SHP77 (cell line): ENCODE measurements at regions not wholly inside any gene's neighbourhood (a gene's known extent, or its start where the extent isn't known, plus 50 kb on each side); places are given as distances from the start of the nearest gene placed in this dataset.
"Not testable (repeated sequence)": the region's sequence is repeated elsewhere in the genome, so short reads cannot be mapped to it uniquely, and the experiment has no call there.

ENCODE experiments used
- DNase-seq, 2 experiments: peaks; one replicate each; lab custom pipeline; 2025; lab: John Stamatoyannopoulos, UW

DNA sequence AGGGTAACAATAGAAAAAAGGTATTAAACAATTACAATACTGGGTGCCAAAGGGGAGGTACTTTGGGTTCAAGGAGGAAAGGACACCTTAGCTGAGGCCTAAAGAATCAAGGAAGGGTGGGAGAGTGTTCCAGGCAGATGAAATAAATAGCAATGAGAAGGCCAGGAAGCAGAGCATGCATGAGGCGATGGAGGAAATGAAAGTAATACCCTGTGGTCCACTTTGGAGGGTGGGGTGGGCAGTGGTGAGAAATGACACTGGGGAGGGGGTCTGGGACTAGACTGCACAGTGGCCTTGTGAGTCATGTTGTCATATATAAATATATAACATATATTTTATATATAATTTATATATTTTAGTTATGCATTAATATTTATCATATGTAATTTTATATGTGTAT, 55.9 kb downstream of the BHLHE40 start:
- DNase-seq, result no peak

DNA sequence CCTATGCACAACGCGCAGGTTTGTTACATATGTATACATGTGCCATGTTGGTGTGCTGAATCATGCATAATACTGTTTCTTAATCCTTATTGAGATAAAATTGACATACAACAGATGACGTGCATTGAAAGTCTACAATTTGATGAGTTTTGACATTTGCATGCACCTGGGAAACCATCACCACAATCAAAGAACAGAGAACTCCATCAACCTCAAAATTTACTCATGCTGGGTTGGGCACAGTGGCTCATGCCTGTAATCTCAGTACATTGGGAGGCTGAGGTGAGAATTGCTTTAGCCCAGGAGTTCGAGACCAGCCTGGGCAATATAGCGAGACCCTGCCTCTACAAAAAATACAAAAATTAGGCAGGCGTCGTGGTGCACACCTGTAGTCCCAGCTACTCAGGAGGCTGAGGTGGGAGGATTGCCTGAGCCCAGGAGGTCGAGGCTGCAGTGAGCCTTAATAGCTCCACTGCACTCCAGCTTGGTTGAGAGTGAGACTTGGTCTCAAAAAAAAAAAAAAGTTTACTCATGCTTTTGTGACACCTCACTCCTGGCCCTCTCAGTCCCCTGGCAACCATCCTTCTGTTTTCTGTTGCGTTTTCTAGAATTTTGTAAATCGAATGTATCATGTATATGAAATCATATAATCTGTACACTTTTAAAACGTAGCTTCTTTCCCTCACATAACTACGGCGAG, 56.6 kb downstream of the BHLHE40 start:
- no peak for DNase-seq

DNA sequence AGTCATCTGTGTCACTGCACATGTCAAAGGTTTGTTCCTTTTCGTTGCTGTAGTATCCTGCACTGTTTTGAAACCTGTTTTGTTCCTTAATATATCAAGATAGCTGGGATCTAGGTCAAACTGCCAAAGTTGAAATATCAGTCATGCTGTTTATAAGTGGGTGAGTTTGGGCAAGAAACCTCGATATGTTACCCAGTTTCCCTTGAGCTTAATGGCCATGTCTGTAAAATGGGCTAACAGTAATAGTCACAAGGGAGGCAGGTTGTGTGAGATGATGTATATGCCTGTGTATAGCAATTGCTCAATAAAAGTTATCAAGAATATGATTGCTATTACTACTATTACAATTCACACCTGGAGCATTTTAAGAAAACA, 57.1 kb downstream of the BHLHE40 start:
- no peak for DNase-seq

DNA sequence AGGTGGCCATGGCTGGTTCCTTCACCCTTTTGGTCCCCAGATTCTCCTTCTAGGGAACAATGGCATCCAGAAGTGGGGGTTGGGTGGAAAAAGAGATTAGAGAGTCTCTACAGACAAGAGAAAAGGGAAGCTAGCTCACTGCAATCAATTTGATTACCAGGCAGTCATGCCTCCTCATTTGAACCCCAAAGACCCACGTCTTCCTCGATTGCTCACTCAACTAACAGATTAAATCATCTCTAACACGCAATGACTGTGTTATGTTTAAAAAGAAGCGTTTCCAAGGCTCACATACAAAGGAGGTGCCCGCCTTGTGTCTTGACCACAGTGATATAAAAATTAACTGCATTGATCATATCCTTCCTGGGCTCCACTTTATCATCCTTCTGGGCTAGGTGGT, 57.6 kb downstream of the BHLHE40 start:
- no peak for DNase-seq

DNA sequence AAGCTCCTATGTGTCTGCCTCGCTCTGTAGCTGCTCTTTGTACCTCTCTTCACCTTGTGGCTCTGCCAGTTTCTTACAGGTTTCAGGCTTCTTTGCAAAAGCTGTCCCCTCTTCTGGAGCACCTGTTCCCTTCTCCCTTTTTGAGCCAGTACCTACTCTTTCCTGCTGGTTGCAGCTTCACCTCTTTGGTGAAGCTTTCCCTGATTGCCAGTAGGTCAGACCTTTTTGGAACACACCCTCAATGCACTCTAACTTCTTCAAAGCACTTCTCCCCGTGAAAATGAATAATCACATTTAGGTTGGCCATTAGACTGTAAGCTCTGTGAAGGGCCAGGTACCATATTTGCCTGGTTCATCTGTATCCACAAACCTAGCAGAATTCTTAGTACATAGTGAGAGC, 60.3 kb downstream of the BHLHE40 start:
- DNase-seq, result no peak

DNA sequence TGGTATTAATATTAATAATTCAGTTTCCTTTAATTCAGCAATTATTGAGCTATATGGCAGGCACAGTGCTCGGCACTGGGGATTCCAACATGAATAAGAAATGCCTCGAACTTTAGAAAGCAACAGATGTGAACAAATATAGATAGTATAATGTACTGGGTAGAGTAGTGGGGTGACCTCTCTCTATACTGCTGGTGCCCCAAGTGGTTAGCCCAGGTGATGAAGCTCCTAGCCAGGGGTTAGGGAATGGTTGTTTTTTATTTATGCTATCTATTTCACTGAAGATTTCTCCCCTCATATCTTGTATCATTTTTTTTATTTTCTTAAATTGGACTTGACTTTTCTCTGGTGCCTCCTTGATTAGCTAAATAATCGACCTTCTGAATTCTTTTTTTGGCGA, 62.1 kb downstream of the BHLHE40 start:
- no peak for DNase-seq

DNA sequence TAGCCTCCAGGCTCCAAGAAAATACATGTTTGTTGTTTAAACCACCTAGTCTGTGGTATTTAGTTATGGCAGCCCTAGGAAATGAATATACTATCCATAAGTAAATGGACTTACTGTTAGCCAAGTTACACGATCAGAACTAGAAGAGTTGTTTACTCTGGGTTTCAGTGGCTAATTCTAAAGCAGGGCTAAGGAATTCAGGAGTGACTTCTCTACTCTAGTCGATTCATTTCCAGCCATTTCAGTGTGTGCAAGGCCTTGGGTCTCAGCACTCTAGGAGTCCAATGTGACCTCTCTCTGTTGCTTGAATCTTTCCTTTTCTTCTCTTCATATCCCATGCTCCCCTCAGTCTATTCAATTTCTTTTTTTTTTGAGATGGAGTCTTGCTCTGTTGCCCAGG, 66.7 kb downstream of the BHLHE40 start:
- DNase-seq, result no peak

DNA sequence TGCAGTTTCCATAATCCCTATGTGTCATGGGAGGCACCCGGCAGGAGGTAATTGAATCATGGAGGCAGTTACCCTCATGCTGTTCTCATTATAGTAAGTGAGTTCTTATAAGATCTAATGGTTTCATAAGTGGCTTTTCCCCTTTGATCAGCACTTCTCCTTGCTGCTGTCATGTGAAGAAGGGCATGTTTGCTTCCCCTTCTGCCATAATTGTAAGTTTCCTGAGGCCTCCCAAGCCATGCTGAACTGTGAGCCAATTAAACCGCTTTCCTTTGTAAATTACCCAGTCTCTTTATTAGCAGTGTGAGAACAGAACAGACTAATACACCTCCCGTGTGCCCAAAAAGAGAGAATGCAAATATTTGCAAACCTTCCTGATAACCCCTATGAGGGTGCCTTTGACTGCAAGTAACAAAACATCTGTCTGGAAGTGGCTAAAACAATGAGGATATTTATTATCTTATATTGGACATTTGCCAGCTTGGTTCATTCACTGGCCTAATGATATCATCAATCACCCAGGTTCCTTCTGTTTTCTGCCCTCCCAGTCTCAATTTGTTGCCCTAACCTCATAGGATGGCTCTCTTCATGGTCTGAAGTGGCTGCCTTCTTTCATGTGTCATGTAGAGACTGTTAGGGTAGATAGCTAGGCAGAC, 68.7 kb downstream of the BHLHE40 start:
- DNase-seq, result peak in 1 of 2 experiments; percentile 0

DNA sequence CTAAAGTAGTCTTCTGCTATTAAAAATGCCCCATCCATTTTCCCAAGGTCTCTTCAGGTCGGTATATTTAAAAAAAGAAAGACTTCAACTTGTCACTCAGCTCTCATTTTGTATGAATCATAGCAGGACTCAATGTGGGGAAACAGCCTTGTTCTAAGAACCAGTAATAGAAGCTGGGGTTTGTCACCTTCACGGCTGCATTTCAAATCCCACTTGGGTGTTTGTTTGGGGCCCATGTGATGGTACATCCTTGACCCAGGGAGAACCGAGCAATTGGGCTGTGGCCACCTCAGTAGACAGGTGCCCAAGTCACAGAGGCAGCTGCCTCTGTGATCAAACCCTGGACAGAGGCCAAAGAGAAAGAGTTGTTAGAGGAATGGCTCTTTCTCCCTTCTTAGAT, 70.3 kb upstream of the ARL8B start:
- DNase-seq, result peak; percentile 4 to 8

DNA sequence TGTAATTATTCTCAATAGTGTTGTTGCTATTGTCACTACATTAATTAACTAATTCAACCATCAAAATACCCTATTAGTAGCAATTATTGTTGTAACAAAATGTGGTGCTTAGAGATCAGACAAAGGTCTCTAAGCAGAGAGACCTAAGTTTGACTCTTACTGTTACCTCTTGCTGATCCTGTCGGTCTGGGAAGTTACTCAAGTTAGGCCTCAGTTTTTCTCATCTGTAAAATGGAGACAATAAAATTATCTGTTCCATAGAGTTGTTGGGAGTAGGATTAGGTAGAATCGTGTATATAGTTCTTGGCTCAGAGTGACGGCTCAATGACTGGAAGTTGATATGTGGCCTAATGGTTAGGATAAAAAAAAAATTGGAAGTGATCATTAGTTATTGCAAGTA, 69.8 kb upstream of the ARL8B start:
- DNase-seq, result no peak

DNA sequence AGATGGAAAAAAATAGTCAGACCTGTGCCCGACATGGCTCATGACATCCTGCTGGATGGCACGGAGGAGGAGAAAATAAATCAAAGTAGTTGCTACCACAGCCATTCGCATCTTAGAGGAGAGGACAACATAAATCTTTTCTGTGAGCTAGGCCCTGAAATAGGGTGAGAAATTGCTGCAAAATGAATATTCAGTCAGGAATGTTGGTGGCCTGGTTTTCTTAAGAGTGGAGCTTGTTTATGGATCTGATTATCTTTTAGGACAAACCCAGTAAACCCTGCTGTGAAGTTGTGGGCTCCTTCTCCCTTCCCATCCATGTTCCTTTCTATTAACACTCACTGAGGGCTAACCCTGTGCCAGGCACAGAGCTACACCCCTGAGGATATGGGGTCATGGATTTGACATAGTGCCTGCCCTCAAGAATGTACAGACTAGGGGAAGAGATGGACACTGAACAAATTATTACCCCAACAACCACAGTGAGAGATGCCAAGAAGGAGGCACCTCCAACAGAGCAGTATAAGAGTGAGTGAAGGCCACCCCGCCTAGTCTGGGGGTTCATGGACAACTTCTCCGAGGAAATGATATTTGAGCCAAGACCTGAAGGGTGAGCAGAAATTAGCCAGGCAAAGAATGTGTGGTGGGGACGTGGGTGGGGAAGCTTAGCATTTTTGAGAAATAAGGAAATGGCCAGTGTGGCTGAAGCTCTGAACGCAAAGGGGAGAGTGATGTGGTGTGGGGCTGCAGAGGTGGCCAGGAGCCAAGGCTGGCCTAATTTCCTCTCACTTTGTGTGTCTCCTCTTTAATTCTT, 68.9 kb upstream of the ARL8B start:
- DNase-seq, result no peak

DNA sequence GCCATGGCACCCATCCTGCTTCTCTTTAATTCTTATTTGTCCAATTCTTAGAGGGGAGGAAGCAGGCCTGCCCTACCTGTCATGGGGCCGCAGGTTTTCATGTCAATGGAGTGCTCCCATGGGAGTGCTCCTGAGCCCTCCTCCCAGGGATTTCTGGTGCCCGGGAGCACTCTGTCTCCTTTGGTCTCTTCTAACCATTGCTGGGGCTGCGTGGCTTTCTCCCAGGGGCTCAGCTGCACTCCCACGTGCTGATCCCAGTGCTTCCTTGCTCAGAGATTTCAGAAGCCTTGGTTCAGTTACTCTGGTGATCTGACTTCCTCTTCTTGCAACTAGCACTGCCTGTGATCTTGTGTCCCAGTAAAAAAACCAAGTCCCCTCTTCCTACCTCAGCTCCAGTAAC, 68.0 kb upstream of the ARL8B start:
- DNase-seq, result no peak

DNA sequence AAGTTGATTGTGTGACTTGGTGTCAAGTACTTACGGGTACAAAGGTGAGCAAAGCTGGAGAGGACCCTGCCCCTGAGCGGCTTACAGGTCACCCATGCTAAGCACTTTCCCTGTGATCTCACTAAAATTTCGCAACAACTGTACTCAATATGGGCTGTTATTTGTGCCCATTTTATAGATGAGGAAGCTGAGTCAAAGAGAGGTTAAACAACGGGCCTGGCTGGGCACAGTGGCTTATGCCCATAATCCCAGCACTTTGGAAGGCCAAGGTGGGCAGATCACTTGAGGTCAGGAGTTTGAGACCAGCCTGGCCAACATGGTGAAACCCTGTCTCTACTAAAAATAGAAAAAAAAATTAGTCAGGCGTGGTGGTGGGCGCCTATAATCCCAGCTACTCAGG, 67.5 kb upstream of the ARL8B start:
- not testable (repeated sequence) for DNase-seq

DNA sequence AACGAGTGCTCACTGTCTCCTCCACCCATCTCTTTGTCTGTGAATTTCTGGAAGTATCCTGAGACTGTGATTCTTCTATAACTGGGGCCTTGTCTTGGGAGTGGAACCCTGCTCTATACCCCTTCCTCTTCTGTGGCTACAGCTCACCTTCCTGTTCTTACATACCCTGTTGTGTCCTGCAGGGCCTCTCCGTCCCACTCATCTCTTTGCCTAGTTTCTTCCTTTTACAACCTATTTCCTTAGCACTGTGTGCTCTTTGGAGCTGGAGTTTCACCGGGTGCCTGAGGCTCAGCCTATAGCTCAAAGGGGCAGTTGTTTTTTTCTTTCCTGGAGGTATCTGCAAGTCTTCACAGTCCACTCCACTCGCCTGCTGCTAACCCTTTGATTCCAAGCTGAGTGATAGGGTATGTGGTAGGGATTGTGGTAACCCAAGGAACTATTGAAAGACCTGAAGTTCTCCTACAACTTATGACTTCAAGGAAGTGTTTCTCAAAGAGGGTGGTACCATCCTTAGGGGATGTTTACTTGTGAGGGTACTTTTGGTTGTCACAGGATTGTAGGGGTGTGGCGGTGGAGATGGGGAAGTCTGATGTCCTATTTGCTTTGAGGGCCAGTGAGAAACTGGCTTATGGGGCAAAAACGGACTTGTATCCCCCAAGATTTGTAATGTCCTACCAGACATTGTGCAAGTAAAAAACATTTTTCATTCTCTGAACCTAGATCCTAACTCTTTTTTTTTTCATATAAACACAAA, 66.6 kb upstream of the ARL8B start:
- no peak for DNase-seq

DNA sequence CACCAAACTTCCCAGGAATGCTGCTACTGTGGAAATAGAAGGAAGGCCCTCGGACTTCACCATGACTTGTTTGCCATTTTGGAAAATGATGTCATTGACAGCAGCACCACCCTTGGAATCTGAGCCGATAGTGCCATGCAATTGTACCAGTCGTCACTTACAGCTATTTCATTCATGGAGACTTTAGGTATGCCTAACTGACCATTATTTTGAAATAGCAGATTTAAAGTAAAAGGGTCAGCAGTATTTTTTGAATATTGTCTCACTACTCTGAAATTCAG, 66.0 kb upstream of the ARL8B start:
- no peak for DNase-seq

DNA sequence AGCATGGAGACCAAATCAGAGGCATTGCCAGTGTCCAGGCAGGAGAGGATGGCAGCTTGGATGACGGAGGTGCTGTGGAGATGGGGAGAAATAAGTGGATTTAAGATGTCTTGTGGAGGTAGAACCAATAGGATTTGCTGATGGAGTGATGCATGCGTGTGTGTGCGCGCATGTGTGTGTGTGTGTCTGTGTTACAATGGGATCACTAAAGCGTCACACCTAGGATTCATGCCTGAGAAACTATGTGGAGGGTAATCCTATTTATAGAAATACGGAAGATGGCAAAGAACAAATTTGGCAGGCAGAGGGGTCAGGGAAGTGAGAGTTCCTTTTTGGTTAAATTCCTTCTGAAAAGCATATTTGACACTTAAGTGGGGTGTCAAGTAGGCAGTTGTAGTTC, 64.8 kb upstream of the ARL8B start:
- no peak for DNase-seq

DNA sequence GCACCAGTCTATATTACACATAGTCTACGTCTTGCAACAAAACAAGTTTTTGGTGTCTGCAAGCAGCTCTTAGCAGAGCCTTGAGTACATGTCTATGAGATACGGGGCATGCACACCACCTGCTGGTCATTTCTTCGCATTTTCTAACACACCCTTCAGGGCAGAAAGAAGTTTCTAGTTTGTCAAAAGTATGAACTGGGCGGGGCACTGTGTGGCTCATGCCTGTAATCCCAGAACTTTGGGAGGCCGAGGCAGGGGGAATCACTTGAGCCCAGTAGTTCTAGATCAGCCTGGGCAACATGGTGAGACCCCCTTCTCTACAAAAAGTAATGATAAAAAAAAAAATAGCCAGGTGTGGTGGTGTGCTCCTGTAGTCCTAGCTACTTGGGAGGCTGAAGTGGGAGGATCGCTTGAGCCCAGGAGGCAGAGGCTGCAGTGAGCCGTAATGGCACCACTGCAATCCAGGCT, 64.2 kb upstream of the ARL8B start:
- DNase-seq, result peak; percentile 57 to 63

DNA sequence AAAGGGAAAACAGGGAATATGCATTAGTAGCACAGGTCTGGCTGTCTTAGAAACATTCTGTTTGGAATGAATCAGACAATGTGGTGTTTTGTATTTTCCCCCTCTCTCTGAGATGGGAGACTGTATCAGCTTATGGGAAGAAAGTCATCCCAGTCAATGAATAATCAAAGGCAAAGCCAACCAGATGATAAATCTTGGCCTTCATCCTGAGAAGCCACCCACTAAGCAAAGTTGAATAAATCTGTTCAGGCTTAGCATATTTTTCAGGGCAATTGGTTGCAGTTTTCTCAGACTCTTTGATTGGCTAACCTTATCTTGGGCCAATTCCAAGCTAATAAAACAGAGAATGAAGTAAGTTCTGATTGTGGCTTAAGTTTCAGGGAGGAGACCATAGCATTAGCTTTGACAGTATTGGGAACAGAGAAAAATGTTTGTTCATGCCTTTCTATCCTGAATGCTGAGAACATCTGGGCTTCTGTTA, 63.6 kb upstream of the ARL8B start:
- no peak for DNase-seq

DNA sequence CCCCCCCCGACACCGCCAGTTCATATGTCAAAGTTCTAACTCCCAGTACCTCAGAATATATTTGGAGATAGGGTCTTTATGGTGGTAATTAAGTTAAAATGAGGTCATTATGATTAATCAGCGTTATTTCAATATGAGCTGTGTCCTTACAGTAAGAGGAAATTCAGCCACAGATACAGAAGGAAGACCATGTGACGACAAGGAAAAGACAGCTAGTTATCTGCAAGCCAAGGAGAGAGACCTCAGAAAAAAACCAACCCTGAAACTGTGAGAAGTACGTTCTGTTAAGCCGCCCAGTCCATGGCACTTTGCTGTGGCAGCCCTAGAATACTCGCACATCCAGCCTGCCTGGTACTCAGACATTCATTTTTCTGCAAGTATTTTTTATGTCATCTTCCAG, 62.3 kb upstream of the ARL8B start:
- no peak for DNase-seq

DNA sequence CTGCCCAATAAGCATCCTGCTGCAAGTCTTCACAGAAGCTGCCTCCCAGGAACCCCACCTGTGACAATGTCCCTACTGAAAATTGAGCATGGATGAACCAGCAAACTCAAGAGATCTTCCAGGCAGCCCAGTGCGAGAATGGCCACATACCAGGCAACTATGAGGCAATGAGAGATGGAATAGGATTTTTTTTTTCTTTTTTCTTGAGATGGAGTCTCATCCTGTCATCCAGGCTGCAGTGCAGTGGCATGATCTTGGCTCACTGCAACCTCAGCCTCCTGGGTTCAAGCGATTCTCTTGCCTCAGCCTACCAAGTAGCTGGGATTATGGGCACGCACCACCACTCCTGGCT, 60.9 kb upstream of the ARL8B start:
- no peak for DNase-seq

DNA sequence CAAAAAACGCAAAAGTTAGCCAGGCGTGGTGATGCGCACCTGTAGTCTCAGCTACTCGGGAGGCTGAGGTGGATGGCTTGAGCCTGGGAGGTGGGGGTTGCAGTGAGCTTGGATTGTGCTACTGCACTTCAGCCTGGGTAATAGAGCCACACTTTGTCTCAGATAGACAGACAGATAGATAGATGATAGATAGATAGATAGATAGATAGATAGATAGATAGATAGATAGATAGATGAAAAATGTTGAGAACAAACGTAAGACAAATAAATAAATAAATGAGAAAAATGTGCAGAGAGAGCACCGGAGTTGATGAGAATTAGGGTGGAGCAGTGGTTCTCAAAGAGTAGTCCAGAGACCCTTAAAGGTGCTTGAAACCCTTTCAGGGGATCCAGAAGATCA, 58.4 kb upstream of the ARL8B start:
- no peak for DNase-seq

DNA sequence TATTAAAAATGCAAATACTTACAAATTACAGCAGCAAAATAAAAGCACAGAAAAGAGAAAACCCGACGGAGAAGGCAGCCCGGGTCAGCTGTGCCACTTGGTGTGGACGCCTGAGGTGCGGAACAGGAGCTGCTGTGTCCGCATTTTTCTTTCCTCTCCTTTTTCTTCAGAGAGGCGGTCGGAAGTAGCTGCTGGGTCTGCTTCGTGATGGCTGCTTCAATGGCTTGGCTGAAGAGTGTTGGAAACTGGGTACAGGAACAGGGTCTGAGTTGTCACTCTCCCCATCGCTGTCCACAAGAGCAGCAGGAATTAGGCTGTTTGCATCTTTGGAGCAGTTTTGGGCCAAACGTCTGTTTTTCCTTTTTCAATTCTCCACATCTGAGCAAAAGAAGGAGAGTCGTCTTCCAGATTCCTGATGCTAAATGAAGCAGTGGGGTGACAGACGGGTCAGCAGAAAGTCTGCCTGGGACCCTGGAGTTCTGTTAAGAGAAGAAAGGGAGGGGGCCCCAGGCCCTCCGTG, 53.5 kb upstream of the ARL8B start:
- DNase-seq, result no peak
